ENCODE measurements at regions not wholly inside any gene's neighbourhood (a gene's known extent, or its start where the extent isn't known, plus 50 kb on each side); places are given as distances from the start of the nearest gene placed in this dataset.

GRCh38 chr2:215693193-215693998 lies 257.5 kb upstream of the FN1 start (continued):
- TF ChIP-seq ZNF564 (CRISPR knock-in tag; IDR thresholded peaks at IDR 0.05) (no peak), FOXA3 (CRISPR knock-in tag; IDR thresholded peaks at IDR 0.05) (peak; percentile 66), CCDC6 (CRISPR knock-in tag; IDR thresholded peaks at IDR 0.05) (peak; percentile 14; the same call in 1 of the 2 replicates), NCOA2 (CRISPR knock-in tag; IDR thresholded peaks at IDR 0.05) (peak; percentile 88), NFRKB (IDR thresholded peaks at IDR 0.05) (no peak), AHR (CRISPR knock-in tag; IDR thresholded peaks at IDR 0.05) (no peak), HES4 (CRISPR knock-in tag; IDR thresholded peaks at IDR 0.05; ENCODE audit: borderline replicate concordance) (no peak), ZNF674 (CRISPR knock-in tag; IDR thresholded peaks at IDR 0.05; ENCODE audit: low read depth) (0 out of 2 replicates have a peak, but pooled peaks have one; percentile 50), NBN (conservative IDR thresholded peaks at IDR 0.05) (no peak), YEATS2 (CRISPR knock-in tag; IDR thresholded peaks at IDR 0.05; ENCODE audit: borderline replicate concordance) (peak; percentile 35; the same call in 1 of the 2 replicates), KLF11 (CRISPR knock-in tag; IDR thresholded peaks at IDR 0.05) (no peak), EP300 (IDR thresholded peaks at IDR 0.05; ENCODE audit: low read depth in 2 of 2, low read length in 2 of 2) (peak in 1 of 2 experiments; percentile 96; a peak in 2 of 4 replicates), EP300 (CRISPR knock-in tag; IDR thresholded peaks at IDR 0.05; ENCODE audit: borderline replicate concordance) (no peak), ZNF549 (CRISPR knock-in tag; IDR thresholded peaks at IDR 0.05) (no peak), JUND (CRISPR knock-in tag; IDR thresholded peaks at IDR 0.05) (peak; percentile 74), GFI1 (CRISPR knock-in tag; IDR thresholded peaks at IDR 0.05; ENCODE audit: borderline replicate concordance) (peak; percentile 70; the same call in 1 of the 2 replicates), SIX4 (CRISPR knock-in tag; IDR thresholded peaks at IDR 0.05) (0 out of 2 replicates have a peak, but pooled peaks have one; percentile 9), ISL2 (CRISPR knock-in tag; IDR thresholded peaks at IDR 0.05) (peak; percentile 86), POGZ (CRISPR knock-in tag; IDR thresholded peaks at IDR 0.05) (peak; percentile 81), GATAD2A (CRISPR knock-in tag; IDR thresholded peaks at IDR 0.05) (peak; percentile 83), ZFY (CRISPR knock-in tag; IDR thresholded peaks at IDR 0.05) (no peak), ONECUT2 (CRISPR knock-in tag; IDR thresholded peaks at IDR 0.05) (no peak; the same call in 1 of the 2 replicates), ZNF530 (CRISPR knock-in tag; IDR thresholded peaks at IDR 0.05; ENCODE audit: low read depth) (no peak), ZNF609 (CRISPR knock-in tag; IDR thresholded peaks at IDR 0.05; ENCODE audit: borderline replicate concordance) (0 out of 2 replicates have a peak, but pooled peaks have one; percentile 19), SUZ12 (IDR thresholded peaks at IDR 0.05; ENCODE audit: low read depth, low read length) (no peak), ZNF772 (CRISPR knock-in tag; IDR thresholded peaks at IDR 0.05) (0 out of 2 replicates have a peak, but pooled peaks have one; percentile 27), SMARCE1 (IDR thresholded peaks at IDR 0.05; ENCODE audit: borderline replicate concordance) (no peak)
- TF ChIP-seq, protein P1, sequence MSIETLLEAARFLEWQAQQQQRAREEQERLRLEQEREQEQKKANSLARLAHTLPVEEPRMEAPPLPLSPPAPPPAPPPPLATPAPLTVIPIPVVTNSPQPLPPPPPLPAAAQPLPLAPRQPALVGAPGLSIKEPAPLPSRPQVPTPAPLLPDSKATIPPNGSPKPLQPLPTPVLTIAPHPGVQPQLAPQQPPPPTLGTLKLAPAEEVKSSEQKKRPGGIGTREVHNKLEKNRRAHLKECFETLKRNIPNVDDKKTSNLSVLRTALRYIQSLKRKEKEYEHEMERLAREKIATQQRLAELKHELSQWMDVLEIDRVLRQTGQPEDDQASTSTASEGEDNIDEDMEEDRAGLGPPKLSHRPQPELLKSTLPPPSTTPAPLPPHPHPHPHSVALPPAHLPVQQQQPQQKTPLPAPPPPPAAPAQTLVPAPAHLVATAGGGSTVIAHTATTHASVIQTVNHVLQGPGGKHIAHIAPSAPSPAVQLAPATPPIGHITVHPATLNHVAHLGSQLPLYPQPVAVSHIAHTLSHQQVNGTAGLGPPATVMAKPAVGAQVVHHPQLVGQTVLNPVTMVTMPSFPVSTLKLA (IDR thresholded peaks at IDR 0.05): no peak

Data from HepG2 (cell line).